HepG2 (cell line): ENCODE measurements at regions not wholly inside any gene's neighbourhood (a gene's known extent, or its start where the extent isn't known, plus 50 kb on each side); places are given as distances from the start of the nearest gene placed in this dataset.

Experiments
- ATAC-seq: fragments of 200-7000 bp; cut with Tn5 transposase; 3 replicates; pipeline ENCODE4 v1.9.1; 2020; ENCODE audit warnings: mild to moderate bottlenecking, moderate library complexity
- BruUV-seq: library from RNA; stranded (reverse); fragments of 400-500 nt; replicated peaks from 2 replicates; lab custom pipeline; 2021; lab: Mats Ljungman, UMichigan
- CTCF ChIA-PET: fragments of 300-600 bp; formaldehyde crosslinking; extraction: SDS; loops from one replicate; lab custom pipeline; 2021; ENCODE audit warnings: low total read pairs, inconsistent platforms, low intra/inter-chr PET ratio; lab: Yijun Ruan, JAX
- POLR2A ChIA-PET: fragments of 350-600 bp; sonication (Branson Sonifier 250); formaldehyde crosslinking; loops from one replicate; lab custom pipeline; 2020; ENCODE audit warnings: antibody characterized with exemption, inconsistent platforms; lab: Yijun Ruan, JAX
- DNase-seq: peaks from one replicate; pipeline ENCODE4 v3.0.0-alpha.2; 2015; ENCODE audit warnings: low spot score
- FAIRE-seq: peaks from 3 replicates; lab custom pipeline; 2011; peaks lifted over from hg19 to GRCh38; lab: Jason Lieb, UNC
- H2AFZ ChIP-seq: one replicate; pipeline ENCODE4 v1.6.1; 2011; ENCODE audit warnings: low read length, inconsistent platforms
- H3K27ac ChIP-seq: fragments of 300-600 bp; 3 replicates; pipeline ENCODE4 v1.8.0; 2011; ENCODE audit warnings: mixed run types, mild to moderate bottlenecking, mixed read lengths, low read length, inconsistent platforms; ENCODE audit not compliant: insufficient read depth; ENCODE audit errors: extremely low read length
- H3K27me3 ChIP-seq, 2 experiments: fragments of 200-600 bp in 1 of 2; 2 replicates in 1 of 2; 3 replicates in 1 of 2; pipeline versions ENCODE4 v1.6.0 to v1.8.0; 2011; ENCODE audit warnings: low read length in 2 of 2, mild to moderate bottlenecking in 2 of 2, moderate library complexity in 2 of 2, inconsistent platforms in 1 of 2; ENCODE audit not compliant: insufficient read depth in 2 of 2, control insufficient read depth in 1 of 2
- H3K36me3 ChIP-seq, 2 experiments: fragments of 200-600 bp in 1 of 2; replicated peaks in 1 of 2; 2 replicates in 1 of 2; 3 replicates in 1 of 2; pipeline versions ENCODE4 v1.5.1 to v1.8.0; 2011; ENCODE audit warnings: low read length in 2 of 2, inconsistent platforms in 1 of 2; ENCODE audit not compliant: insufficient read depth in 2 of 2, control insufficient read depth in 1 of 2
- H3K4me1 ChIP-seq: 2 replicates; pipeline ENCODE4 v1.5.1; 2012; ENCODE audit warnings: low read length, inconsistent platforms; ENCODE audit not compliant: insufficient read depth
- H3K4me2 ChIP-seq: 2 replicates; pipeline ENCODE4 v1.6.0; 2011; ENCODE audit warnings: low read depth, low read length, inconsistent platforms
- H3K4me3 ChIP-seq, 3 experiments: fragments of 200-600 bp in 1 of 3; sonication (generic), shearing (Covaris generic) in 1 of 3; replicated peaks in 1 of 3; 2 replicates each; pipeline ENCODE4 v1.5.1; 2011 to 2016; ENCODE audit warnings: low read length in 3 of 3, inconsistent platforms in 2 of 3, low read depth in 2 of 3, mild to moderate bottlenecking in 2 of 3, control low read depth in 1 of 3, mixed read lengths in 1 of 3; ENCODE audit not compliant: insufficient read depth in 1 of 3
- H3K79me2 ChIP-seq: one replicate; pipeline ENCODE4 v1.6.1; 2011; ENCODE audit warnings: low read length, inconsistent platforms; ENCODE audit not compliant: insufficient read depth
- H3K9ac ChIP-seq: 2 replicates; pipeline ENCODE4 v1.6.0; 2011; ENCODE audit warnings: mild to moderate bottlenecking, low read depth, low read length, inconsistent platforms; ENCODE audit not compliant: insufficient read depth
- H3K9me3 ChIP-seq: 2 replicates; pipeline ENCODE4 v1.5.1; 2012; ENCODE audit warnings: mild to moderate bottlenecking, low read length
- H4K20me1 ChIP-seq: 2 replicates; pipeline ENCODE4 v1.6.0; 2011; ENCODE audit warnings: inconsistent platforms, mild to moderate bottlenecking, low read length, moderate library complexity; ENCODE audit not compliant: insufficient read depth
- BCLAF1 ChIP-seq: fragments of 450-650 bp; IDR thresholded peaks from 2 replicates; pipeline ENCODE4 v1.6.1; 2017; ENCODE audit warnings: mild to moderate bottlenecking
- BRD4 ChIP-seq: sonication (generic); formaldehyde crosslinking; IDR thresholded peaks from 2 replicates; pipeline ENCODE4 v1.4.0; 2020; ENCODE audit warnings: missing genetic modification reagents
- CREB1 ChIP-seq, 2 experiments: fragments of 450-650 bp in 1 of 2; IDR thresholded peaks; 2 replicates each; pipeline ENCODE4 v1.6.1; 2016 to 2017; ENCODE audit warnings: control low read depth in 1 of 2, mild to moderate bottlenecking in 1 of 2, missing compliant biosample characterization in 1 of 2, missing genetic modification characterization in 1 of 2
- FOXK2 ChIP-seq: fragments of 450-650 bp; IDR thresholded peaks from 2 replicates; pipeline ENCODE4 v1.6.1; 2016
- HMG20A ChIP-seq: IDR thresholded peaks from 2 replicates; pipeline ENCODE4 v1.6.1; 2016; ENCODE audit warnings: borderline replicate concordance
- KLF16 ChIP-seq, 2 experiments: sonication (generic) in 1 of 2; formaldehyde crosslinking in 1 of 2; IDR thresholded peaks; 2 replicates each; pipeline versions ENCODE4 v1.6.1 to v1.8.0; 2016 to 2023; ENCODE audit warnings: missing genetic modification reagents in 2 of 2, missing compliant biosample characterization in 1 of 2
- MTA1 ChIP-seq: sonication (generic); formaldehyde crosslinking; IDR thresholded peaks from 2 replicates; pipeline ENCODE4 v1.4.0; 2020; ENCODE audit warnings: missing genetic modification reagents, mild to moderate bottlenecking, borderline replicate concordance
- RELA ChIP-seq: sonication (generic); formaldehyde crosslinking; IDR thresholded peaks from 2 replicates; pipeline ENCODE4 v1.4.0; 2020; ENCODE audit warnings: missing genetic modification reagents
- SMARCC2 ChIP-seq: fragments of 450-650 bp; IDR thresholded peaks from 2 replicates; pipeline ENCODE4 v1.6.1; 2017; ENCODE audit warnings: antibody characterized with exemption, mild to moderate bottlenecking
- YEATS2 ChIP-seq: sonication (generic); formaldehyde crosslinking; IDR thresholded peaks from 2 replicates; pipeline ENCODE4 v1.4.0; 2020; ENCODE audit warnings: missing genetic modification reagents, borderline replicate concordance
- ZNF317 ChIP-seq: sonication (generic); formaldehyde crosslinking; IDR thresholded peaks from 2 replicates; pipeline ENCODE4 v1.5.0; 2020; ENCODE audit warnings: mild to moderate bottlenecking, missing genetic modification reagents
- ZNF749 ChIP-seq: sonication (generic); formaldehyde crosslinking; IDR thresholded peaks from 2 replicates; pipeline ENCODE4 v1.8.0; 2022; ENCODE audit warnings: mild to moderate bottlenecking, missing genetic modification reagents, moderate library complexity, borderline replicate concordance
- WGBS: methylation state at CpG from one replicate; pipeline ENCODE4 v1.1.6; 2017; ENCODE audit warnings: low lambda C conversion rate; 5-methylcytosine and 5-hydroxymethylcytosine counted together
- in situ Hi-C: cut with HindIII; loops from 2 replicates; pipeline ENCODE4 v1.10.0; 2017; ENCODE audit warnings: low pct_unique_long_range_greater_than_20kb; ENCODE audit not compliant: extremely low pct_ligation_motif_present
- intact Hi-C: fragments of 100-400 bp; cut with micrococcal nuclease; formaldehyde crosslinking; loops from one replicate; pipeline ENCODE4 v1.10.0; 2022; ENCODE audit not compliant: unreplicated experiment
- TF ChIP-seq, protein P1 (sequence below): IDR thresholded peaks from 2 replicates; pipeline ENCODE4 v1.6.1; 2016; ENCODE audit warnings: low read depth, borderline replicate concordance
- TF ChIP-seq, protein P2 (sequence below): sonication (generic); formaldehyde crosslinking; IDR thresholded peaks from one replicate; pipeline ENCODE4 v1.5.1; 2020; ENCODE audit warnings: mild to moderate bottlenecking, missing genetic modification reagents; ENCODE audit errors: not compliant biosample characterization
- TF ChIP-seq, protein P3 (sequence below): sonication (generic); formaldehyde crosslinking; IDR thresholded peaks from 2 replicates; pipeline ENCODE4 v1.5.0; 2020; ENCODE audit warnings: missing genetic modification reagents, mild to moderate bottlenecking, borderline replicate concordance

DNA sequence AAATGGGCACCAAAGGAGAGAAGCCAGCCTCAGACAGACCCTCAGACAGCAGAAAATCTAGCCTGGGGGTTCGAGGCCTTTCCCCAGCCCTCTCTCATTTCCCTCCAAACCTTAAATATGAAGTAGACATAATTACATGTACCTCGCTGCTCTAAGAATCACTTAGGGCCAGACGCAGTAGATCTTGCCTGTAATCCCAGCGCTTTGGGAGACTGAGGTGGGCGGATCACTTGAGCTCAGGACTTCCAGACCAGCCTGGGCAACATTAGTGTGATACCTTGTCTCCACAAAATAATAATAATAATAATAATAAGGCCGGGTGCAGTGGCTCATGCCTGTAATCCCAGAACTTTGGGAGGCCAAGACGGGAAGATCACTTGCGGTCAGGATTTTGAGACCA, 52.1 kb upstream of the WNT7B start:
- ATAC-seq (no peak), DNase-seq (no peak), FAIRE-seq (no peak)
- H3K4me3 ChIP-seq, result no peak overlapping the region
- peaks cover 60% of the 10 kb centered on the region for H3K4me1 ChIP-seq
- POLR2A ChIA-PET, result no interaction called here
- WGBS, result 56% methylated on average over 8 of the region's 8 CpGs
- BruUV-seq, result no TSS peak
- H4K20me1 ChIP-seq, result no peaks in the 10 kb centered on the region
- H3K9me3 ChIP-seq, result no peaks in the 10 kb centered on the region
- H3K4me2 ChIP-seq, result no peak overlapping the region
- H2AFZ ChIP-seq, result no peak overlapping the region
- peaks cover 7 to 48% of the 10 kb centered on the region in 2 experiments for H3K27me3 ChIP-seq
- CTCF ChIA-PET, result no interaction called here
- in situ Hi-C loops (no loop called here), intact Hi-C loops (no loop called here)
- H3K79me2 ChIP-seq, result no peaks in the 10 kb centered on the region
- H3K27ac ChIP-seq, result no peak overlapping the region
- H3K9ac ChIP-seq, result no peak overlapping the region
- H3K36me3 ChIP-seq, result no peaks in the 10 kb centered on the region
- TF ChIP-seq ZNF317, result no peak
- TF ChIP-seq KLF16 (CRISPR knock-in tag; IDR thresholded peaks at IDR 0.05), result no peak
- TF ChIP-seq, protein P1, sequence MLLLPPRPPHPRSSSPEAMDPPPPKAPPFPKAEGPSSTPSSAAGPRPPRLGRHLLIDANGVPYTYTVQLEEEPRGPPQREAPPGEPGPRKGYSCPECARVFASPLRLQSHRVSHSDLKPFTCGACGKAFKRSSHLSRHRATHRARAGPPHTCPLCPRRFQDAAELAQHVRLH (CRISPR knock-in tag), result no peak
- no peak for TF ChIP-seq CREB1 (IDR thresholded peaks at IDR 0.05)
- TF ChIP-seq CREB1 (CRISPR knock-in tag; IDR thresholded peaks at IDR 0.05), result no peak
- TF ChIP-seq BCLAF1, result no peak
- TF ChIP-seq, protein P2, sequence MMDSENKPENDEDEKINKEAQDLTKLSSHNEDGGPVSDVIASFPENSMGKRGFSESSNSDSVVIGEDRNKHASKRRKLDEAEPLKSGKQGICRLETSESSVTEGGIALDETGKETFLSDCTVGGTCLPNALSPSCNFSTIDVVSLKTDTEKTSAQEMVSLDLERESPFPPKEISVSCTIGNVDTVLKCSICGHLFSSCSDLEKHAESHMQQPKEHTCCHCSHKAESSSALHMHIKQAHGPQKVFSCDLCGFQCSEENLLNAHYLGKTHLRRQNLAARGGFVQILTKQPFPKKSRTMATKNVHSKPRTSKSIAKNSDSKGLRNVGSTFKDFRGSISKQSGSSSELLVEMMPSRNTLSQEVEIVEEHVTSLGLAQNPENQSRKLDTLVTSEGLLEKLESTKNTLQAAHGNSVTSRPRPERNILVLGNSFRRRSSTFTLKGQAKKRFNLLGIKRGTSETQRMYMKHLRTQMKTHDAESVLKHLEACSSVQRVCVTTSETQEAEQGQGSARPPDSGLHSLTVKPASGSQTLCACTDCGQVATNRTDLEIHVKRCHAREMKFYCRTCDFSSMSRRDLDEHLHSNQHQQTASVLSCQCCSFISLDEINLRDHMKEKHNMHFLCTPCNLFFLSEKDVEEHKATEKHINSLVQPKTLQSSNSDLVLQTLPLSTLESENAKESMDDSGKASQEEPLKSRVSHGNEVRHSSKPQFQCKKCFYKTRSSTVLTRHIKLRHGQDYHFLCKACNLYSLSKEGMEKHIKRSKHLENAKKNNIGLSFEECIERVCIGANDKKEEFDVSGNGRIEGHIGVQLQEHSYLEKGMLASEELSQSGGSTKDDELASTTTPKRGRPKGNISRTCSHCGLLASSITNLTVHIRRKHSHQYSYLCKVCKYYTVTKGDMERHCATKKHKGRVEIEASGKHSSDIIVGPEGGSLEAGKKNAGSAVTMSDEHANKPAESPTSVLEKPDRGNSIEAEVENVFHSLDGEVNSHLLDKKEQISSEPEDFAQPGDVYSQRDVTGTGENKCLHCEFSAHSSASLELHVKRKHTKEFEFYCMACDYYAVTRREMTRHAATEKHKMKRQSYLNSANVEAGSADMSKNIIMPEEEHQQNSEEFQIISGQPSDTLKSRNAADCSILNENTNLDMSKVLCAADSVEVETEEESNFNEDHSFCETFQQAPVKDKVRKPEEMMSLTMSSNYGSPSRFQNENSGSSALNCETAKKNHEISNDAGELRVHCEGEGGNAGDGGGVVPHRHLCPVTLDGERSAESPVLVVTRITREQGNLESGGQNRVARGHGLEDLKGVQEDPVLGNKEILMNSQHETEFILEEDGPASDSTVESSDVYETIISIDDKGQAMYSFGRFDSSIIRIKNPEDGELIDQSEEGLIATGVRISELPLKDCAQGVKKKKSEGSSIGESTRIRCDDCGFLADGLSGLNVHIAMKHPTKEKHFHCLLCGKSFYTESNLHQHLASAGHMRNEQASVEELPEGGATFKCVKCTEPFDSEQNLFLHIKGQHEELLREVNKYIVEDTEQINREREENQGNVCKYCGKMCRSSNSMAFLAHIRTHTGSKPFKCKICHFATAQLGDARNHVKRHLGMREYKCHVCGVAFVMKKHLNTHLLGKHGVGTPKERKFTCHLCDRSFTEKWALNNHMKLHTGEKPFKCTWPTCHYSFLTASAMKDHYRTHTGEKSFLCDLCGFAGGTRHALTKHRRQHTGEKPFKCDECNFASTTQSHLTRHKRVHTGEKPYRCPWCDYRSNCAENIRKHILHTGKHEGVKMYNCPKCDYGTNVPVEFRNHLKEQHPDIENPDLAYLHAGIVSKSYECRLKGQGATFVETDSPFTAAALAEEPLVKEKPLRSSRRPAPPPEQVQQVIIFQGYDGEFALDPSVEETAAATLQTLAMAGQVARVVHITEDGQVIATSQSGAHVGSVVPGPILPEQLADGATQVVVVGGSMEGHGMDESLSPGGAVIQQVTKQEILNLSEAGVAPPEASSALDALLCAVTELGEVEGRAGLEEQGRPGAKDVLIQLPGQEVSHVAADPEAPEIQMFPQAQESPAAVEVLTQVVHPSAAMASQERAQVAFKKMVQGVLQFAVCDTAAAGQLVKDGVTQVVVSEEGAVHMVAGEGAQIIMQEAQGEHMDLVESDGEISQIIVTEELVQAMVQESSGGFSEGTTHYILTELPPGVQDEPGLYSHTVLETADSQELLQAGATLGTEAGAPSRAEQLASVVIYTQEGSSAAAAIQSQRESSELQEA, result no peak
- no peak for TF ChIP-seq FOXK2
- TF ChIP-seq SMARCC2, result no peak
- TF ChIP-seq ZNF749 (CRISPR knock-in tag), result no peak
- TF ChIP-seq RELA (CRISPR knock-in tag), result no peak
- no peak for TF ChIP-seq MTA1
- TF ChIP-seq YEATS2 (CRISPR knock-in tag), result no peak
- TF ChIP-seq BRD4, result no peak
- TF ChIP-seq, protein P3, sequence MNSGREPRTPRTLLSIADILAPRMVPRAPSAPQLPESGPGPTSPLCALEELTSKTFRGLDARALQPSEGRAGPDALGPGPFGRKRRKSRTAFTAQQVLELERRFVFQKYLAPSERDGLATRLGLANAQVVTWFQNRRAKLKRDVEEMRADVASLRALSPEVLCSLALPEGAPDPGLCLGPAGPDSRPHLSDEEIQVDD (CRISPR knock-in tag), result no peak
- no peak for TF ChIP-seq HMG20A
